HG03378 (cell line): ENCODE measurements at regions not wholly inside any gene's neighbourhood (a gene's known extent, or its start where the extent isn't known, plus 50 kb on each side); places are given as distances from the start of the nearest gene placed in this dataset.
"Not testable (repeated sequence)": the region's sequence is repeated elsewhere in the genome, so short reads cannot be mapped to it uniquely, and the experiment has no call there.

Source experiments
- ATAC-seq: cut with Tn5 transposase; IDR thresholded peaks from one replicate; pipeline ENCODE4 v1.9.1; 2021; ENCODE audit warnings: mild to moderate bottlenecking, moderate library complexity; ENCODE audit not compliant: unreplicated experiment

DNA sequence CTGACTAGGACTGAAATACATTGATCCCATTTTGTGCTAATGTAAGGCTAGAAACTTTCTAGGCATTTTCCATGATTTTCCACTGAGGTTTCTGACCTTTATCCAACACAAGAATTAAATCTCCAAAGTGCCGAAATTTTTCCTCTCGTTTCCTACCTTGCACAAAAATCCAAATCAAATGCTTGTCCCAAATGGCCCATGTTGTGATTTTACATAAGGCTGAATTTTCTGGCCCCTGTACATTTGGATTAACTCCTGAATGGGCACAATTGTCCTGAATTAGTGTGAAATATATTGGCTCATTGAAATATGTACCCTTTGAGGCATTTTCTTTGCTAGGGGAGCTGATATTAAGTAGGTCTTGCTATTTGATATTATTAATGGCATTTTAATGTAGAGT lies 105.6 kb upstream of the CBLB start:
- no peak for ATAC-seq

DNA sequence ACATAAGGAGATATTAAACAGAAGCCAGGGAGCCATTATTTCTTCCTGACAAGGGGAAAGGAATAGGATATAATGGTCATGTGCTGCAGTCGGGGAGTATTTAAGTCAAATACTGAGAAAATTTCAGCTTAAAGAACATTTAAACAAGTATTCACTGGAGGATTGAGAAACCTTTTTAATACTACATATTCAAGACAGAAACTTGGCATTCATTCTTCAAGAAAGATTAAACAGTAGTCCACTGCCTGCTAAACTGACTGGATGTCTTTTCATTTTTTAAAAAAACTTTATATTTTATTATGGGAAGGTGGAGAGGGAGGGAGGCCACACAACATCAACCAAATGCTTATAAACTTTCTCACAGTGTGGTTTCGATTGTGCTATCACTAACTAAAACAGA lies 107.4 kb upstream of the CBLB start:
- no peak for ATAC-seq

DNA sequence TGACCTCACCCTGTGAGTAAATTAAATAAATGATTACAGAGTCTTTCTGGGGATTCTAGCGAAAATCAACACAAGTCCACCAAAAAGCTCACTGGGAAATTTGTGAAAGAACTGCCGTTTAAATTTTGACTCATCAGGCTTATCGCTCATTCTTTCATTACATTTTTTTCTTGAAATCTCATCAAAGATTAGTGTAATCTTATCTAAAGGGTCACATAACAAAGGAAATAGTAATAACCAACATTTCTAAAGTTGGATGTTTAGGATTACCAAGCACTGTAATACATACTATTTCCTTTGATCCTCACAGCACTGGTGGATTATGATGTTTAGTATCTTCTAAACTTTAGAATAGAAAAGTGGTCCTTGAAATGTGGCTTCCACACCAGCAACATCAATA lies 111.1 kb upstream of the CBLB start:
- ATAC-seq = no peak

DNA sequence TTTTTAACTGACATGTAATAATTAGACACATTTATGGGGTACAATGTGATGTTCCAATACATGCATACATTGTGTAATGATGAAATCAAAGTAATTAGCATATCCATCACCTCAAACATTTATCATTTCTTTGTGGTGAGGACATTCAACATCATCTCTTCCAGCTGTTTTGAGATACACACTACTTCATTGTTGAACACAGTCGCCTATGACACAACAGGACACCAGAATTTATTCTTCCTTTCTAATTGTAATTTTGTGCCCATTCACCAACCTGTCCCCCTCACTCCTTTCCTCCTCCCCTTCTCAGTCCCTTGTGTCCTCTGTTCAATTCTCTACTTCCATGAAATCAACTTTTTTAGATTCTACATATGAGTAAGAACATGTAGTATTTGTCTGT lies 113.4 kb upstream of the CBLB start:
- ATAC-seq = no peak

DNA sequence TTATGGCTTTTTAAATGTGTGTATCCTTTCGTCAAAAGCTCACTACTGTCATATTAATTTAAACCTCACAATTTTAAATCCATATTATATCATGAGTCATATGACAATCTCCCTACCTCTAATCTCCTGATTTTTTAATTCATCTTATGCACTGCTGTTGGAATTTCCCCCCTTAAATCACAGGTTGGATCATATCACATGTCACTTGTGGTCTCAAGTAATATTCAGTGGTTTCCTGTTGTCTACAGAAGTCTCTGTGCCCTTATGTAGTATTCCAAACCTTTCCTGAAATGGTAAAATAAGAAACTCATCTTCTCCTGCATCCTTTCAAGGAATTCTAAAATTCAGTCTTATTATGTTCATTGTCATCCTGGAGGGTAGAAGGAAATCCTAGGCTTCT lies 116.0 kb upstream of the CBLB start:
- no peak for ATAC-seq

DNA sequence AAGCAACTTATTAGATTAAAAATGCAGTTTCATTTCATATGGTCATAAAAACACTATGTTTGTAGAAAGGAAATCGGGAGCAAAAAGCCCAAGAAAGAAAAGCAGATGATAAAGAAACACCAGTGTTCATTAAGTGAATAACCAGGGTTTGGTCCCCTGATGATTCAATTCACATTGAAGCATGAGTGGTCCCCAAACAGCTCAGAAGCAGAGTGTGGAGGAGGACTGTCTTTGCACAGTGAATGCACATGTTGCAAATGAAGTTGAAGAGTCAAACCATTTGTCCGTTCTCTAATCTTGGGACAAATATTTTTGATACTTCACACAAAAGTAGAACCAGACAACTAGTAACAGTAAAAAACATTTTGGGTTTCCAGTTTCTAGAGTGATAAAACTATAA lies 117.5 kb upstream of the CBLB start:
- not testable (repeated sequence) for ATAC-seq

DNA sequence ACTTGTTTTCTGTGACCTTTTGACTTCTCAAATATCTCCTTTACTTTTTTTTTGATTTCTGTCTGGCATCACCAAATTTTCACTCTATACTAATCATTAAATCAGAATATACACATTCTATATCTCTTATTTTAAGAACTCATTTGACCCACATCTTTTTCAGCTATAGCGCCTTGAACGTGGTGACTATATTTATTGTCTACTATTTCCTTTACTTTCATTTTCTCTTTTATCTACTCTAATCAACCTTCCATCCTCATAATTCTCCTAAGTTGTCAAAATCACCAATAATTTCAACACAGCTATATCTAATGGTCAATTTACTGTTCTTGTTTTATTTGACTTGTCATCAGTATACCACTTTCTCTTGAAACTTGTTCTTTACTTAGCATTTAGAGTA lies 119.0 kb upstream of the CBLB start:
- ATAC-seq = no peak

DNA sequence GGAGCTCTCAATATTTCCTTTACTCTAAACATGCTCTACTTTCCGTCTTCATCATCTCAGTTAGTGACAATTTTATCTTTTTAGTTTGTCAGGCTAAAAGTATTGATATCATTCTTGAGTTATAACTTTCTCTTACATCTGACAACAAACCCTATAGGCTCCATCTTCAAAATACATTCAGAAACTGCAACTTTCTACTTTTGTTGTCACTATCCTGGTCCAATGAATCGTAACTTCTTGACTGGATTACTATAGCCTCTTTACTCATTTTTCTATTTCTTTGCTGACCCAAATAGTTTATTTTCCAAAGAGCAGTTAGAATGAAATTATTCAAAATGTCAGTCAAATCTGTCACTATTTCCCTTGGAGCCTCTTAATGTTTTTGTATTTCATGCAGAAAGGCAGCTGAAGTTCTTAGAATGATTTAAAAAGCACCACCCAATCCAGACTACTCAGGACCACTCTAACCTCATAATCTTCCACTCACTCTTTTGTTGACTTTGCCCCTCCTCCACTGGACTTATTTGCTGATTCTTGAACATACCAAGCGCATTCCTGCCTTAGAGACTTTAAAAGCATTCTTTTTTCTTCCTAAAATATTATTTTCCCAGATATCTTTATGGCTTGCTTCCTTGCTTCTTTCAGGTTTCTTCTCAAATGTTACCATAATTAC lies 119.9 kb upstream of the CBLB start:
- no peak for ATAC-seq

DNA sequence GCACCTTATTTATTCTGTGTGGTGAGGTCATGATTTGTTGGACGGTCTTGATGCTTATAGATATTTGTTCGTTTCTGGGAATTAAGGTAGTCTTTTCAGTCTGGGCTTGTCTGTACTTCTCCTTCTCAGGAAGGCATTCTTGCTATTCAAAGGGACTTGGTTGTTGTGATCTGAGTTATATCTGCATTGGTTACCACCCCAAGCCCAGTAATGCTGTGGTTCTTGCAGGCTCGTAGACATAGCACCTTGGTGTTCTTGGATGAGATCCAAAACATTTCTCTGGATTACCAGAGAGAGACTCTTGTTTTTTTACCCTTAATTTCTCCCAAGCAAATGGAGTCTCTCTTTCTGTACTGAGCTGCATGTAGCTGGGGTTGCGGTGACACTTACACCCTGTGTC lies 128.0 kb upstream of the CBLB start:
- no peak for ATAC-seq

DNA sequence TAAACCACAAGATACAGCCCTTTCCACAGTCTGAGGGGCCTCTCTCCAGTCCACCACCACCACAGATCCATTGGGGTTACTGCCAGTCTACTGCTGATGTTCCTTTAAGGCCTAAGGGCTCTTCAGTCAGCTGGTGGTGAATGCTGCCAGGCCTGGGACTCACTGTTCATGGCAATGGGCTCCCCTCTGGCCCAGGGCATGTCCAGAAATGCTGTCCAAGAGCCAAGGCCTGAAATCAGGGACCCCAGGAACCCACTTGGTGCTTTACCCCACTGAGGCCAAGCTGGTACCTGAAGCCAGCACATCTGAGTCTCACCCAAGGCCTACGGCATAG lies 128.6 kb upstream of the CBLB start:
- ATAC-seq = no peak

DNA sequence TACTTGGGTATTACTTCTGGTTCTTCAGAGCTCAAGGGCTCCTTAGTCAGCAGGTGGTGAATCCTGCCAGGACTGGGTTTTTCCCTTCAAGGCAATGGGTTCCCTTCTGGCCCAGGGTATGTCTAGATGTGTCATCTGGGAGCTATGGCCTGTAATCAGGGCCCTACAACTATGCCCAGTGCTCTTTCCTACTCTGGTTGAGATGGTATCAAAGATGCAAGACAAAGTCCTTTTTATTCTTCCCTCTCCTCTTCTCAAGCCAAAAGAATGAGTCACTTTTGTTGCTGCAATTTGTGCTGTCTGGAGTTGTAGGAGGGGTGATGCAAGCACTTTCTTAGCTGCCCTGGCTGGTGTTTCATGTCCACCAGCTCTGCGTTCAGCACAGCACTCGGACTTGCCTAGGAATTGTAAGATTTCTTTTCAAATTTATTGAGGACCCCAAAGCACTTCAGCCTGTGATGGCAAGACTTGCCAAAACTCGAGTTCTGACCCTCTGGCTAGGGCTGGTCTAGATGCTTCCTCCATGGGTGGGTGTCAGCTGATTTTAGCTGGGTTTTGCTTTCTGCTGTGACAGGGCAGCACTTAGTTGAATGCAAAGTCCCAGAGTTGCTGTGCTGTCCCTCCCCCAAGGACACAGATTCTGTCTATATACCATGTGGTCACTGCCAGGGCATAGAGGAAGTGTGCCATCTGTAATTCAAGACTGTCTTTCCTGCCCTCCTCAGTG lies 129.2 kb upstream of the CBLB start:
- ATAC-seq = no peak

DNA sequence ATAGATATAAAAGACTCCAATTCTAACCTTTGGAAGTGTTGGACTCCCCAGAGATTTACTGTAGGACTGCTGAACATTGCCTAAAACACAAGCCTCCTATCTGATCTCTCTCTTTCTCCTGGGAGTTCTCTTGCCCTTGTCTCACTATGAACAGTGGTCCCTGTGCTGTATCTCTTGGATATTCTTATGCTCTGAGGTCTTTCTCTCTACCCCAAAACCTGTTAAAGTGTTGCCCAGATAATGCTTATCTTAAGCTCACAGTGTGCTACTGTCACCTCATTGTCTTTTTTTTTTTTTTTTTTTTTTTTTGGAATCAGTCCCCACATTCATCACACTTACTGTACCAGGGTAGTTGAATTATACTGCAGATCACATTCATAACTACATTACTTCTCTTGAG lies 131.0 kb upstream of the CBLB start:
- ATAC-seq = no peak

DNA sequence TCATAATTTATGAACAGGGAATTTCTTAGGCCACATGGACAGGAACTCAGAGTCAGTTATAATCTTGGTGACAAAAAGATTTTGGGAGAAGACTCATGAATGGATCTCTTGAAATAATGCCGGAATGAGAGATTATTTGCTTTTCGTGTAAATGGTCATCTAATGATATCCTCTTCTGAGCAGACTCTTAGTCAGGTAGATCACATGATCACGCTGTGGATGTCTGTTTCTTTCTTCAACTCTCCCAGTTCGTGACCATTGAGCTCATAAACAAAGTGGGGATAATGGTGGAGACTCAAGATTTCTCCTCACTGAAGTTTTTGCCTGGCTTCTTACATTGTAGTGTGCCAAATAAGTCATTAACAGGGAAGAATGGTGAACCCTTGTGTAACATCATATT lies 133.1 kb upstream of the CBLB start:
- ATAC-seq = no peak

DNA sequence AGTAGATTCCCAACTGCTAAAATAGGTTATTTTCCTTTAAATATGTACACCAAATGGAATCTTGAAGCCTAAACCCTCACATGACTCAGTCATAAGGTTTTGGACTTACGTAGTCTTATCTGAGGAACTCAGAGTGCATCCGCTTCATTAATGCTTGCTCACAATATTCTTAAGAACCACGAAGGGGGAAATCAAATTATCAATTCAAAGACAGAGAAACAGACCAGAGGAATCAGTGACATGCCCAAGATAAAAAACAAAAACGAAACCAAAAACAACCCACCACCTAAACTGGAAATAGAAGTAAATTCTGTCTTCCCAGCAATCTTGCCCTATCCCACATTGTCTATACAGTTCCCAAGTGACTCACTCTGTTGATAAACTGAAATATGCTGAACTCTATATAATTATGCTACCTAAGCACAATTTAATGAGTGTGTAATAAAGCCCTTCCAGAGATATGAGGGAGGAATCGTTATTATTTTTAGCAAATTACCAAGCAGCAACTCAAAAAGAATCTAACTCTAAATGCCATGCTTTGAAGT lies 135.4 kb upstream of the CBLB start:
- no peak for ATAC-seq

DNA sequence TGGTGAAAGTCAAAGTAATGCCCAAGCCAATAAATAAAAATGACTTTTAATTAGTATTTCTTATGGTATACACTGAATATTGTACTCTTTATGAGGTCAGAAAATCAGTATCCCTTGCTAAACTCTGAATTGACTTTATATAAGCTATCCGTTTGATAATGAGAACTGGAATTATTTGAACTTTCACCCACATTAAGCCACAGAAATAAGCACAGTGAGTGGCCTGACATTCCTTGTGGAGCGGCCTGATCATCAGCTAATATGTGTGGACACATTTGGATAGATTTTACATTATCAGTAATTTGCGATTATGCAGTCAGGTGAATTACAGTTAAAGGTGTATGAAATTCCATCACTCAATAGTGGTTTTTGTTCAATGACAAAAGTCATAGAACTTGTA lies 136.0 kb upstream of the CBLB start:
- no peak for ATAC-seq

DNA sequence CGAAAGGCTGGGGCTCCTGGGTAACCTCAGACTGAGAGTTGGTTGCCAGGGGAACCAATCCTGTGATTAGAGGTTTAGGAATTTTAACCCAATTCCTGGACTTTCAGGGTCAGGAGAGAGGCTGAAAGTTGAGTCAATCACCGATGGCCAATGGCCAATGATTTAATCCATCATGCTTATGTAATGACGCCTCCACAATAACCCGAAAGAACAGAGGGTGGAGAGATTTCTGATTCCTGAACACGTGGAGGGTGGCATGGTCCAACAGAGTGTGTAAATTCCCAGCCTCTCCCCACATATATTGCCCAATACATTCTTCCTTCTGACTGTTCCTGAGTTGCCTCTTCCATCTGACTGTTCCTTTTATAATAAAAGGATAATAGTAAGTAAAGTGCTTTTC lies 137.2 kb upstream of the CBLB start:
- no peak for ATAC-seq

DNA sequence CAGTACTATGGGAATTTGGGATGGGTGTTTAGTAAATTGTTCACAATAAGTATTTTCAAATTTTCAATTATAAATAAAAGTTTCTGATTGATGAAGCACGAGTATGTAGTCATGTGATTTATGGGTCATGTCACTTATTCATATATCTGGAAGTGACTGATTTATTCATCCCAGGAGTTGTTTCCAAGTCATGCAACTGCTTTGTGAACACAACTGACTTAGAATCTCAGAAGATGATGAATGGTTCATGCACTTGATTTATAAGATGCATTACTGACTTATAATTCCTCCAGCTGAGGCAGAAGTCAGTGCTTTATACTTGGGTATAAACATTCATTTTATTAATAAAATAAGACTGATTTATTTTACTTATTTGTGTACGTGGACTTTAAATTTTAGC lies 137.8 kb upstream of the CBLB start:
- no peak for ATAC-seq

DNA sequence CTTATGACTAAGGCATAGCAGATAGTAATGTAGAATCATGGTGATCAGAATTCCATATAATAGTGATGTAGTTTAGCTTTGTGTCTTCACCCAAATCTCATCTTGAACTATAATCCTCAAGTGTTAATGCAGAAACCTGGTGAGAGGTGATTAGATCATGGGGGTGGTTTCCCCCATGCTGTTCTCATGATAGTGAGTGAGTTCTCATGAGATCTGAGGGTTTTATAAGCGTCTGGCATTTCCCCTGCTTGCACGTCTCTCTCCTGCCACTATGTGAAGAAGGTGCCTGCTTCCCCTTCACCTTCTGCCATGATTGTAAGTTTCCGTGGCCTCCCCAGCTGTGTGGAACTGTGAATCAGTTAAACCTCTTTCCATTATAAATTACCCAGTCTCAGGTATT lies 138.7 kb upstream of the CBLB start:
- no peak for ATAC-seq

DNA sequence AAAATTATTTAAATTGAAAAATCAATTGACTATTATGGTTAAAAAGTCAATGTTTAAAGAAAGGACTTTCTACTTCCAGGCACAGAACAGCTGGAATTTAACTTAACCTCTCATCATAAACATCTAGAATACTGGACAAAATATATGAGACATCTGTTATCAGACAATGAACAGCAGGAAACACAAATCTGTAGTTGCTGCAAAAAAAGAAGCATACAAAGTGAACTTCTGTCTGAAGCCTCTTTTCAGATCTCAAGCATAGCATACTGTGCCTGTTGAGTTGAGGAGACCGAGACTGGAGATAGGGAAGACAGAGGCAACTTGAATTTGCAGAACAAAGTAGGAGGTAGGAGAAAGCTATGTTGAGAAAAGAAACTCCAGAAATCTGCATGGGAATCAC lies 140.0 kb upstream of the CBLB start:
- ATAC-seq = no peak

DNA sequence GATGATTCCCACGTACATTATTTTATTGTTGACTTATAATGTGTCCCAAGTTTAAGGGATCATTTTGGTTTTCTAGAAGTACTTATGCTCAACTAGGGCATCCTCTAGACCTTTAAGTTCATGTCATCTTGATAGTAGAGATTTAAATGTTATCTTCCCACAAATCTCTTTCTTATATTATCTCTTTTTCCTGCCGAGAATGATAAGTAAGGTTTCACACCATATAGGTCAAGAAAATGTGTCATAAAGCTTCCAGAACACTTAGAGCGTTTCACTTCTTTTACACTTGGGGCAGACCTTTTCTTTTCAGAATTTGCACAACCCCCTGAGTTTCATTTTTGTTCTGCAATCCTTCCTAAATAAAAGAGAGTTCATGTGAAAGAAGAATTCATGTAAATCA lies 142.0 kb upstream of the CBLB start:
- ATAC-seq = no peak

DNA sequence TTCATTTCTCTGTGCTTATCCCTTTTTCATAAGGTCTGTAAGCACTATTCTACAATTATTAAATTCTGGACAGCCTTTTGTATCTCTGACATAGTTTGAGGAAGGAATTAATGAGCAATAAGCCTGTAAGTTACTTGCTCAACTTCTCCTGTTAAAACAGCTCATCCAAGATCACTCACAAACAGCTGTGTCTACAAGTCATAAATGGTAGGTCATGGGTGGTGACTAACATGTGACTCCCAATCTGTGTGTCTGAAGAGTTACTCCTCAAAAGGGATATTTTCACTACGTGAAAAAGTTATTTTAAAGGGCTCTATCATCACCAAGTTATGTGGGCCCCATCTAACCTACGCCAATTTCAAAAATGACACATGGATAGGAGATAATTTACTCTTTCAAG lies 145.2 kb upstream of the CBLB start:
- no peak for ATAC-seq

DNA sequence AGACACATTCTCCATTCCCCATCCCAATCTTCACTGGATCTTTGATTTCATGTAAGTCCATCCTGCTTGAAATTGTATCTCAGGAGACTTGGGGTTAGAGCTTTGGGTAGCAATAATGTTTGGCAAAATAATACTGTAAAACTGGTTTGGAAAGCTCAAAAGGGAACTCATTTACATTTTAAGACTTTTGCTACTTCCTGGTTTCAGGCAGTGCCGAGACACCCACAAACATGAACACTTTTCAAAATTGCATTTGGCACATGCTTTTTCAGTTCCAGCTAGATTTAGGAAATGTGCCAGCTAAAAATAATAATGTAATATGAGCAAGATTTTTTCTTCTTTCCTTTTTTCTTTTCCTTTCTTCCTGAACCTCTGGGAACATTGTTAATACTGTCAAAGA lies 145.7 kb upstream of the CBLB start:
- ATAC-seq = no peak

DNA sequence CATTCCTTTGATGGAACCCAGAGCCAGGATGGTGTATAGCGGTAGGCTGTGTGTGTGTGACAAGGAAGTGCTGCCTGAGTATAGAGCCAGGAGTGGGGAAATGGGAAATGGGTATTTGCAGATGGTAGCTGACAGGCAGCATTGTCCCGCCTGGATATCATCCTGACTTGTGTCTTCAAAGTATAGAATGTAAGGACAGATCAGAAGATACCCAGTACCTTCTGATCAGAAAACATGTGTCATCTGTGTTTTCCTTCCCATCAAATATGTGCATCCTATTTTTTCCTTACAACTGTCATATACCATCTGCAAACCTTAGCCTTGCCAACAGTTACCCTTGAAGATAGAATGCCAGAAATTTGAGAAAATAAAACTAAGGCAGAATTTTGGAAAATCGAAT lies 146.2 kb upstream of the CBLB start:
- no peak for ATAC-seq
